Naive B cell (primary cell): ENCODE measurements at regions not wholly inside any gene's neighbourhood (a gene's known extent, or its start where the extent isn't known, plus 50 kb on each side); places are given as distances from the start of the nearest gene placed in this dataset.
"Not testable (repeated sequence)": the region's sequence is repeated elsewhere in the genome, so short reads cannot be mapped to it uniquely, and the experiment has no call there.

Experiments used
- ATAC-seq, 2 donors: fragments of 150-1000 bp; cut with Tn5 transposase; 2 replicates each; pipeline ENCODE4 v1.10.0; 2021; ENCODE audit warnings: low read depth in 2 of 2, mild to moderate bottlenecking in 2 of 2, moderate library complexity in 2 of 2
- DNase-seq: peaks from one replicate; pipeline ENCODE4 v3.0.0; 2022
- H3K27ac Mint-ChIP-seq, 6 donors: one replicate each; pipeline ENCODE4 v1.8.0; 2020 to 2022; ENCODE audit warnings: mild to moderate bottlenecking in 6 of 6, mixed read lengths in 6 of 6, moderate library complexity in 5 of 6, inconsistent platforms in 2 of 6
- H3K27me3 Mint-ChIP-seq, 3 donors: one replicate each; pipeline ENCODE4 v1.8.0; 2021 to 2022; ENCODE audit warnings: mixed read lengths in 3 of 3, mild to moderate bottlenecking in 1 of 3
- H3K36me3 Mint-ChIP-seq, 2 donors: one replicate each; pipeline ENCODE4 v1.8.0; 2020 to 2022; ENCODE audit warnings: mixed read lengths in 2 of 2, inconsistent platforms in 1 of 2, mild to moderate bottlenecking in 1 of 2
- H3K4me1 Mint-ChIP-seq, 3 donors: one replicate each; pipeline ENCODE4 v1.8.0; 2020 to 2022; ENCODE audit warnings: mixed read lengths in 3 of 3, inconsistent platforms in 1 of 3, mild to moderate bottlenecking in 1 of 3, moderate library complexity in 1 of 3
- H3K4me3 Mint-ChIP-seq, 8 donors: one replicate each; pipeline ENCODE4 v1.8.0; 2020 to 2022; ENCODE audit warnings: mild to moderate bottlenecking in 8 of 8, mixed read lengths in 8 of 8, moderate library complexity in 8 of 8, inconsistent platforms in 2 of 8
- H3K9me3 Mint-ChIP-seq, 7 donors: one replicate each; pipeline ENCODE4 v1.8.0; 2020 to 2022; ENCODE audit warnings: mixed read lengths in 7 of 7, mild to moderate bottlenecking in 5 of 7, inconsistent platforms in 2 of 7, moderate library complexity in 1 of 7

- Mint-ChIP-seq H3K27me3 (no peaks in the 10 kb centered on the region), H3K36me3 (no peaks in the 10 kb centered on the region), H3K9me3 (peaks cover 0 to 4% (median 0%) of the 10 kb centered on the region in 7 donors), H3K27ac (no peak overlapping the region), H3K4me3 (no peak overlapping the region), H3K4me1 (no peaks in the 10 kb centered on the region)
- DNase-seq, result no peak
- no peak for ATAC-seq
These were observed 623.4 kb upstream of the NRG3 start for GRCh38 chr10:81251457-81252115.

GRCh38 chr10:81264991-81265390, 610.0 kb upstream of the NRG3 start:
- not testable (repeated sequence) for H3K4me3 Mint-ChIP-seq, H3K4me1 Mint-ChIP-seq, H3K36me3 Mint-ChIP-seq, ATAC-seq, H3K27ac Mint-ChIP-seq, DNase-seq, H3K9me3 Mint-ChIP-seq, H3K27me3 Mint-ChIP-seq

DNA sequence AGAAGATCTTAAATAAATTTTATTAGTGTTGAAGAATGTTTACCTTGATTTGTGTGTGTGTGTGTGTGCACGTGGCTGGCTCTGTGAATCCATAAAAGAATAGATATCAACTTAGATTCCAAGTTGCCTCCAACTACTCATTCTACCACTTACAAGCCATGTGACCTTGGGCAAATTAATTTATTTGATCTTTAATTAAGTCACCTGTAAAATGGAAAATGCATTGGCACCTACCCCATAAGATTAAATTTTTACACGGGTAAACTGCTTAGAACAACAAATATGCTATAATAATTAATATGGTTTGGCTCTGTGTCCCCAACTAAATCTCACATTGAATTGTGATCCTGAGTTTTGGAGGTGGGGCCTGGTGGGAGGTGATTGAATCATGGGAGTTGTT, 604.9 kb upstream of the NRG3 start:
- ATAC-seq (no peak), DNase-seq (no peak)
- H3K4me3 Mint-ChIP-seq, result no peak overlapping the region
- peaks cover 0 to 4% (median 2%) of the 10 kb centered on the region in 7 donors for H3K9me3 Mint-ChIP-seq
- H3K27ac Mint-ChIP-seq, result no peak overlapping the region
- no peaks in the 10 kb centered on the region for H3K4me1 Mint-ChIP-seq
- no peaks in the 10 kb centered on the region for H3K36me3 Mint-ChIP-seq
- H3K27me3 Mint-ChIP-seq, result no peaks in the 10 kb centered on the region

GRCh38 chr10:81280497-81281479, 594.2 kb upstream of the NRG3 start:
- Mint-ChIP-seq H3K36me3 (no peaks in the 10 kb centered on the region), H3K27me3 (peaks cover 0 to 4% (median 0%) of the 10 kb centered on the region in 3 donors), H3K27ac (no peak overlapping the region), H3K9me3 (peaks cover 0 to 11% (median 3%) of the 10 kb centered on the region in 7 donors), H3K4me1 (no peaks in the 10 kb centered on the region), H3K4me3 (peak overlapping the region in 1 of 8 donors; percentile 33)
- ATAC-seq, result no peak
- no peak for DNase-seq

DNA sequence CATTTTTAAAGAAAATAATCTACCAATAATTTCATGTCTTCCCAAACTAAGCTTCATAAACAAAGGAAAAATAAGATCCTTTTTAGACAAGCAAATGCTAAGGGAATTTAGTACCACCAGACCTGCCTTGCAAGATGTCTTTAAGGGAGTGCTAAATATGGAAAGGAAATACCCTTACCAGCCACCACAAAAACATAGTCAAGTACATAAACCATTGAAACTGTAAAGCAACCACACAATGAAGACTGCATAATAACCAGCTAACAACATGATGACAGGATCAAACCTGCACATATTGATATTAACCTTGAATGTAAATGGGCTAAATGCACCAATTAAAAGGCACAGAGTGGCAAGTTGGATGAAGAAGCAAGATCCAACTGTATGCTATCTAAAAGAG, 586.5 kb upstream of the NRG3 start:
- Mint-ChIP-seq H3K27me3 (peaks cover 0 to 4% (median 0%) of the 10 kb centered on the region in 3 donors), H3K27ac (no peak overlapping the region), H3K9me3 (peaks cover 0 to 42% (median 3%) of the 10 kb centered on the region in 7 donors), H3K4me3 (no peak overlapping the region), H3K36me3 (no peaks in the 10 kb centered on the region), H3K4me1 (no peaks in the 10 kb centered on the region)
- ATAC-seq (no peak), DNase-seq (no peak)

- ATAC-seq (no peak), DNase-seq (no peak)
- Mint-ChIP-seq H3K4me1 (no peaks in the 10 kb centered on the region), H3K27me3 (no peaks in the 10 kb centered on the region), H3K36me3 (no peaks in the 10 kb centered on the region), H3K27ac (no peak overlapping the region), H3K9me3 (peaks cover 1 to 10% (median 5%) of the 10 kb centered on the region in 7 donors), H3K4me3 (no peak overlapping the region)
These were observed 577.7 kb upstream of the NRG3 start for GRCh38 chr10:81297292-81297691.

DNA sequence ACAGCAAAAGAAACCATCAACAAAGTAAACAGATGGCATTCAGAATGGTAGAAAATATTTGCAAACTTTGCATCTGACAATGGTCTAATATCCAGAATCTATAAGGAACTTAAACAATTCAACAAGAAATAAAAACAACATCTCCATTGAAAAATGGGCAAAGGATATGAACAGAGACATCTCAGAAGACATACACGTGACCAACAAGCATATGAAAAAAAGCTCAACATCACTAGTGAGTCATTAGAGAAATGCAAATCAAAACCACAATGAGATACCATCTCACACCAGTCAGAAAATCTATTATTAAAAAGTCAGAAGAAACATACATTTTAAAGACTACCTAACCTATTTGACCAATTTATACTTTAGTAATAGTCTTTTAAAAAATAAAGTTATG, 571.3 kb upstream of the NRG3 start:
- no peak for DNase-seq
- Mint-ChIP-seq H3K4me3 (no peak overlapping the region), H3K27ac (no peak overlapping the region), H3K36me3 (no peaks in the 10 kb centered on the region), H3K27me3 (no peaks in the 10 kb centered on the region), H3K9me3 (peaks cover 1 to 13% (median 8%) of the 10 kb centered on the region in 7 donors), H3K4me1 (no peaks in the 10 kb centered on the region)
- ATAC-seq, result no peak

GRCh38 chr10:81306971-81307782, 567.8 kb upstream of the NRG3 start:
- Mint-ChIP-seq H3K4me3 (no peak overlapping the region), H3K27me3 (no peaks in the 10 kb centered on the region), H3K27ac (no peak overlapping the region), H3K4me1 (no peaks in the 10 kb centered on the region), H3K9me3 (peaks cover 0 to 11% (median 3%) of the 10 kb centered on the region in 7 donors), H3K36me3 (no peaks in the 10 kb centered on the region)
- ATAC-seq (no peak), DNase-seq (no peak)

GRCh38 chr10:81309041-81309552, 565.9 kb upstream of the NRG3 start:
- Mint-ChIP-seq H3K36me3 (no peaks in the 10 kb centered on the region), H3K4me3 (no peak overlapping the region), H3K27me3 (no peaks in the 10 kb centered on the region), H3K27ac (no peak overlapping the region), H3K9me3 (peaks cover 0 to 4% (median 1%) of the 10 kb centered on the region in 7 donors), H3K4me1 (no peaks in the 10 kb centered on the region)
- DNase-seq (no peak), ATAC-seq (no peak)

DNA sequence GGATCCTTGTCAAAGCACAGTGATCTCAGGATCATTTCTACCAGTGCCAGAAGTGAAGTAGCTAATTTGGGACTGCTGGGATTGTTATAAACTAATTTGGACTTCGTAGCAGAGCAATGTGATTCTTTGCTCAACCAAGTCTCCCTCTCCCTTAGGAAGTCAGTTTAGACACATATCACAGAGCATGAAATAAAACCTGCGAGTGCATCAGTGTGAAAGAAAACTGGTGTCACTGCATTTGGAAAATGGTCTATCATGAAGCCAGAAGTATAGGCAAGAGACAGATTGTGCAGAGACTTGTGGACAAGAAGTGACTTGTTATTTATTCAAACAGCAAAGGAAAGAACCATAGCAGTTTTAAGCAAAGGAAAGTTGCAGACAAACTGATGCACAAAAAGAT, 560.5 kb upstream of the NRG3 start:
- no peak overlapping the region for H3K27ac Mint-ChIP-seq
- no peaks in the 10 kb centered on the region for H3K4me1 Mint-ChIP-seq
- ATAC-seq, result no peak
- H3K27me3 Mint-ChIP-seq, result no peaks in the 10 kb centered on the region
- H3K36me3 Mint-ChIP-seq, result no peaks in the 10 kb centered on the region
- peaks cover 0 to 4% (median 0%) of the 10 kb centered on the region in 7 donors for H3K9me3 Mint-ChIP-seq
- no peak for DNase-seq
- no peak overlapping the region for H3K4me3 Mint-ChIP-seq

DNA sequence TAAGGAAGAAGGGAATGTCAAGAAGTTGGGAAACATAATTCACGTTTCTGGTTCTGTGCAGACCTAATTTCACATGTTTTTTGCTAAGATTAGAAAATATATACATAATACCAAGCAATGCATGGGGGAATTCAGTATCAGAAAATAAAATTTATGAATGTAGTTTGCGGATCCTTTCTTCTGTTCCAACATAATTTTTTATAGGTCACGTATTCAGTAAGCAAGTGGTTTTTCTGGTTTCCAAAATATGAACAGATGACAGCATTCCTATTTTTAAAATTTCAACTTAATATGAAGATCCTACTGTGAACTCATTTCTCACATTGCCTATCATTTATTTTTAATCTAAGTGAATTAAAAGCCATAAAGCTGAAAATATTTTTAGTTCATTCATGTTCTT, 560.0 kb upstream of the NRG3 start:
- no peak overlapping the region for H3K4me3 Mint-ChIP-seq
- H3K27ac Mint-ChIP-seq, result no peak overlapping the region
- H3K27me3 Mint-ChIP-seq, result no peaks in the 10 kb centered on the region

GRCh38 chr10:81348003-81348402, 527.0 kb upstream of the NRG3 start:
- DNase-seq, result no peak
- Mint-ChIP-seq H3K36me3 (no peaks in the 10 kb centered on the region), H3K27ac (no peak overlapping the region), H3K9me3 (peaks cover 0 to 7% (median 2%) of the 10 kb centered on the region in 7 donors), H3K4me1 (no peaks in the 10 kb centered on the region), H3K4me3 (no peak overlapping the region), H3K27me3 (no peaks in the 10 kb centered on the region)
- ATAC-seq, result no peak

More for the DNA sequence above, 560.0 kb upstream of the NRG3 start:
- Mint-ChIP-seq H3K9me3 (peaks cover 0 to 4% (median 0%) of the 10 kb centered on the region in 7 donors), H3K4me1 (no peaks in the 10 kb centered on the region), H3K36me3 (no peaks in the 10 kb centered on the region)
- no peak for ATAC-seq
- no peak for DNase-seq

- no peak for ATAC-seq
These were observed 507.9 kb upstream of the NRG3 start for GRCh38 chr10:81367132-81367531.

More at GRCh38 chr10:81367132-81367531, 507.9 kb upstream of the NRG3 start:
- no peak overlapping the region for H3K27ac Mint-ChIP-seq
- peaks cover 0 to 4% (median 0%) of the 10 kb centered on the region in 7 donors for H3K9me3 Mint-ChIP-seq
- H3K27me3 Mint-ChIP-seq, result no peaks in the 10 kb centered on the region
- no peak for DNase-seq
- no peak overlapping the region for H3K4me3 Mint-ChIP-seq
- no peaks in the 10 kb centered on the region for H3K36me3 Mint-ChIP-seq
- no peaks in the 10 kb centered on the region for H3K4me1 Mint-ChIP-seq
